Mammary epithelial cell (primary cell): ENCODE measurements at regions not wholly inside any gene's neighbourhood (a gene's known extent, or its start where the extent isn't known, plus 50 kb on each side); places are given as distances from the start of the nearest gene placed in this dataset.

Experiments
- CTCF ChIP-seq, 2 donors: IDR thresholded peaks in 1 of 2; conservative IDR thresholded peaks in 1 of 2; 2 replicates each; pipeline ENCODE4 v1.5.1; 2011 to 2012; ENCODE audit warnings: inconsistent platforms in 2 of 2, low read length in 2 of 2, mild to moderate bottlenecking in 2 of 2, control low read depth in 1 of 2, low read depth in 1 of 2; ENCODE audit not compliant: insufficient read depth in 1 of 2; ENCODE audit errors: extremely low read depth in 1 of 2
- EZH2 ChIP-seq: IDR thresholded peaks from 2 replicates; pipeline ENCODE4 v1.6.1; 2012; ENCODE audit warnings: low read length, inconsistent platforms, borderline replicate concordance

- no peak for TF ChIP-seq CTCF (conservative IDR thresholded peaks at IDR 0.05 in 1 of 2, IDR thresholded peaks at IDR 0.05 in 1 of 2; ENCODE audit: extremely low read depth in 1 of 2, insufficient read depth in 1 of 2, low read depth in 1 of 2, low read length in 2 of 2)
- TF ChIP-seq EZH2: no peak
Observed at GRCh38 chr9:20256284-20256948, 365.9 kb downstream of the MLLT3 start.
